ENCODE measurements at regions not wholly inside any gene's neighbourhood (a gene's known extent, or its start where the extent isn't known, plus 50 kb on each side); places are given as distances from the start of the nearest gene placed in this dataset.
"Not testable (repeated sequence)": the region's sequence is repeated elsewhere in the genome, so short reads cannot be mapped to it uniquely, and the experiment has no call there.

DNA sequence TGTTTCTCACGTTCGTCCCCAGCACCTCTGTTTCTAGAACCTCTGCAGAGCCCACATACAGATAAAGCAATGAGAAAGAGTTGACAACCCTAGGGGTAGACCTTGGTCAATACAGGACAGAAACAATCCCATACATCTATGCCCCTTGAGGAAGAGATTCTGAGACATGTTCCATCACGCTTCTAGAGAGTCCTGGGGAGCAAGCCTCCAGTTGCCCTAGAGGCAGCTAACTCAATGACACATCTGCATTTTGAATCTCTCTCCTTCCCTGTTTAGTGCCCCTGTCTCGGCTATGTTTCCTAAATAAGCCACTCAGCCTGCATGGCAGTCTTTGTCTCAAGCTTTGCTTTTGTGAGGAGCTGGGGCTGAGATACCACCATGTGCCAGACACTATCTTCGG, 435.3 kb downstream of the CD83 start:
- DNase-seq (ENCODE audit: low spot score) = no peak

DNA sequence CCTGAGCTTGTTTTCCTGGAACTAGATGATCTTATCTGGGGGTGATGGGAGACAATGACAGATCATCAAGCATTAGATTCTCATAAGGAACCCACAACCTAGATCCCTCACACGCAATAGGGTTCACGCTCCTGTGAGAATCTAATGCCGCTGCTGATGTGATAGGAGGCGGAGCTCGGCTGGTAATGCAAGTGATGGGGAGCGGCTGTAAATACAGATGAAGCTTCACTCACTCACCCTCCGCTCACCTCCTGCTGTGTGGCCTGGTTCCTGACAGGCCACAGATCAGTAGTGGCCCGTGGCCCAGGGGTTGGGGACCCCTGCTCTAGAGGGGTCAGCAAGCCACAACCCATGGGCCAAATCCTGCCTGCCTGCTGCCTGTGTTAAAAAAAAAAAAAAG, 435.9 kb downstream of the CD83 start:
- no peak for DNase-seq (ENCODE audit: low spot score)

DNA sequence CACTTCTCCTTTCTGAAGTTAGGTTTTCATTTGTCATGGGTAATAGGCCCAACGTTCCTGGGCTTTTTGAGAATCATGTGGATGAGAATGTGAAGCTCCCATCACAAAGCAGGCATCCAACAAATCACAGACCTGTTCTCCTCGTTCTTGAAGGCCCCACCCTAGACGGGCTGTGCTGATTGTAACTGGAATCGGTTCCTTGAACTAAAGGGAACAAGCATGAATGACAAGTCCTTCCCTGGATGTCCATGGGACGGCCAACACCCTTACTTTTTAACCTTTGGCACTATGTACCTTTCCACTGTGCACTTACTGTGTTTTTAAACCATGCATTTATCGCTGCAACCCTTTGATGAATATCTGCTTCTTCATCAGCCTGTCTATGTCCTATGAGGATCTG, 438.2 kb downstream of the CD83 start:
- no peak for DNase-seq (ENCODE audit: low spot score)

DNA sequence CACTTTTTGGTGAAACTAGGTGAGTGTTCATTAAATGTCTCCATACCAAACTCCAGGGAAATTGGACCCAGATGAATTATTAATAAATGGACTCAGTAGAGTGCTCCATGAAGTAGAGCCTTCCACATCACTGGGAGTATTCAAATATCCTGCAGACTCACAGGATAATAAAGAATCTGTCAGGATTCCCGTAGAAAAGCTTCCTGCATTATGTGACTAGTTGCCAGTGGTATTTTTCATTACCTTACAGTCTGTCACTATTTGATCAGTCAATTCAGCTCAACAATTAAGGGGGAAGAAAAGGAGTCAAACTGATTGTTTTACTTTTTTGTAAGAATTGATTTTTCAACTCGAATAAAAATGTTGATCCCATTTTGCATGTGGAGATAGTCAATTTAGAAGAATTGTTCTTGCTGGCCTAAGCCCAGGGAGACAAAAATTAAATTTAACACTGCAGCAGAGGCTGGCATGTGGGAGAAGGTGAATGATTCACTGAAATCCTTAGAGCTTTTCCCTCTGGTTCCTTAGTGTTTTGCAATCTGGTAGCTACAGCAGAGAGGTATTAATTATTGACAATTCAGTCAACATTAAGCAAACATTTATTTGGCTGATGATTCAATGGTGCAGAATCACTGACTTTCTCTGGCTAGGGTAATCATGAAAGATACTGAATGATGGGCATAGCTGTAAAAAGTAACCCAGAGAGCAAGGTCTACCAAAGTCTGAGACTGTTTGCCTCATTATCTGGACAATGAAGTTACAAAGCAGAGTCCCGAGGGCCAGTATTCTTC, 442.4 kb downstream of the CD83 start:
- DNase-seq (ENCODE audit: low spot score) = peak; percentile 96

DNA sequence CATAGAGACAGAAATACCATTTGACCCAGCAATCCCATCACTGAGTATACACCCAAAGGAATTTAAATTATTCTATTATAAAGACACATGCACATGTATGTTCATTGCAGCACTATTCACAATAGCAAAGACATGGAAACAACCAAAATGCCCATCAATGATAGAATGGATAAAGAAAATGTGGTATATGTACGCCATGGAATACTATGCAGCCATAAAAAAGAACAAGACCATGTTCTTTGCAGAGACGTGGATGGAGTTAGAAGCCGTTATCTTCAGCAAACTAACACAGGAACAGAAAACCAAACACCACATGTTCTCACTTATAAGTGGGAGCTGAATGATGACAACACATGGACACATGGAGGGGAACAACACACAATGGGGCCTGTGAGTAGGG, 444.0 kb downstream of the CD83 start:
- not testable (repeated sequence) for DNase-seq (ENCODE audit: low spot score)

DNA sequence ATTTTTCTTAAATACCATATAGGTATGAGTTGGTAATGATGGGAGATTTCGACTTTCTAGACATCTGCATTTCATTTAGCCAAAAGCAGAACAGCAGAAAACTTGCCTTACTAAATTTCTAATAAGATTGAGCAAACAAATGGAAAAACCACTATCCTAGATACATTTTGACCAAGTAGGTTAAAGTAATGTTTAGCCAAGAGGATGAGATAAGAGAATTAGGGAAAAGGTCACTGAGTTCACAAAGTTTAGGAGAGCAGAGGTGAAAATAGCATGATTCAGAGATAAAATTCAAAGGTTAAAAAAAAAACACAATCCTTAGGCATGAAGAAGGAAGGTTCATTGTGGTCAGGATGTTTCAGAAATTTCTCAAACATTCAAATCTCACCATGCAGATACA, 450.3 kb downstream of the CD83 start:
- DNase-seq (ENCODE audit: low spot score) = peak; percentile 7

DNA sequence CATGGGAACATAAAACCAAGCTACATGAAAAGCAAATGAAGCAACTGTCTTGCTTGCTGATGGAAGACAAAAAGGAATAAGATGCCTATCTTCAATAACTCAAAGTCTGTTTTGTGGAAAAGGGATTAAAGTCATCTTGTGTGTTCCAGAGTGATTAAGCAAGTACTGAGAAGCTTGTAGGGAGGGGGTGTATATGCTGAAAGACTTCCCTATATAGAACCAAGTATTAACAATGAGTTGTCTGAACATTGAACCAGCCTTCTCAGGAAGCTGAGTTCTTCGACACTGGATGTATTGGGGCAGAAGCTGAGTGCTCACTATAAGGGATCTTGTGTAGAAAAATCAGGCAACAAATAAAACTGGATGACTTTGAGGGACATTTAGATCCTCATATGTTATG, 451.8 kb downstream of the CD83 start:
- DNase-seq (ENCODE audit: low spot score) = no peak

DNA sequence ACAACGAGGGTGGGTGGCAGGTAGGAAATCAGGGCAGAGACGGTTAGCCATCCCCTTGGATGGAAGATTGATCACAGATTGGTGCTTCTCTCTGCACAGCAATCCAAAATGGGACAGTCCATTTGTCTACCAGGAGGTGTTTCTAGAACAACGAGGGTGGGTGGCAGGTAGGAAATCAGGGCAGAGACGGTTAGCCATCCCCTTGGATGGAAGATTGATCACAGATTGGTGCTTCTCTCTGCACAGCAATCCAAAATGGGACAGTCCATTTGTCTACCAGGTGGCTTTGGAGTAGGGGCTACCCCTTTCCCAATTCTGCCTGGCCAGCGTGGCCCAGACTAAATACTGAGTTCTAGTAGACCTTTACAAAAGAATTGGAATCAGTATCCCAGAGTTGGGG, 452.3 kb downstream of the CD83 start:
- not testable (repeated sequence) for DNase-seq (ENCODE audit: low spot score)

DNA sequence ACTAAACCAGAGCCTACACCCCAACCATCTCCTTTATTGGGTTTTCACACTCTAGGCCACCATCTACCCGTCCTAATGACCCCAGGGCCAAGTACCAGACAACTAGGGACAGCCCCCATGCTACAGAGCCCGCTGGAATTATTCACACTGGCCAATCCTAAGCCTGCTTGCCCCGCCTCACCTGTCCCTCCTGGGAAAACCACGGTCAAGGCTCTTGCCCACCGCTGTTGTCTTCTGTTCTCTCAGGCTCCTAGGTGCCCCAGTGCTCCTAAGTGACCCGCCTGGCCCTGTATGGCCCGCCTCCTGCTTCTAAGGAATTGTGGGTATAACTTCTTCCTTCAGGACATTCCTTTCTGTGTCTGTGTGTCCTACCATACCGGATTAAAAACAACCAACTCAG, 453.4 kb downstream of the CD83 start:
- DNase-seq (ENCODE audit: low spot score) = no peak

DNA sequence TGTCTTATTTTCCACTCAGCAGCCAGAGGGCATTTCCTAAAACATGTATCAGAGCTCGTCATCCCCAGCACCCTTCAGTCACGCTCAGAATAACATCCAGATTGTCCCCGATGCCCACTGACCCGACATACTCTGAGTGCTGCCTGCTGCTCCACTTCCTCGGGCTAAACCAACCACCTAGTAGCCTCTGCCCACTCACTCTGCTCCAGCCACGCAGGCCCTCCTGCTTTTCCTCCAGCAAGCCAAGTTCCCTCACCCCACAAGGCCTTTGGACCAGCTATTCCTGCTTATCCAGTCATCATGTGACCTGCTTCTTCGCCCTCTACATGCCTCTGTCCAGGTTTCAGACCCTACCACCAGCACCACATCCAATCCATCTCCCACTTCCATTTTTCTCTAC, 454.2 kb downstream of the CD83 start:
- no peak for DNase-seq (ENCODE audit: low spot score)

DNA sequence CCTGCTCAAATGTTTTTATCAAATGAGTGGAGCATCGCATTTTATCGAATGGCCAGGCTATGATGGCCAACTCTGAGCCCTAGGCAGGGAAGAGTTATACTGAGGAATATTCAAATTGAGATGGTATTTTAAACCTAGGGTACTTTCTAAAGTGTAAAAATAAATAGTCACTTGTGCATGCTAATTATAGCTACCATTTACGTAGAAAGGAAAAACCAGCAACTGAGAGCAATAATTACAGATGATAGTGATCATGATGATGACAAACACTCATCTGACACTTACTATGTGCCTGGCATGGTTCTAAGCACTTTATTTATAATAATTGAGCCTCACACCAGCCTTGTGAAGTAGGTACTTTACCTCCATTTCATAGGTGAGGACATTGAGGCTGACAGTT, 455.7 kb downstream of the CD83 start:
- no peak for DNase-seq (ENCODE audit: low spot score)

DNA sequence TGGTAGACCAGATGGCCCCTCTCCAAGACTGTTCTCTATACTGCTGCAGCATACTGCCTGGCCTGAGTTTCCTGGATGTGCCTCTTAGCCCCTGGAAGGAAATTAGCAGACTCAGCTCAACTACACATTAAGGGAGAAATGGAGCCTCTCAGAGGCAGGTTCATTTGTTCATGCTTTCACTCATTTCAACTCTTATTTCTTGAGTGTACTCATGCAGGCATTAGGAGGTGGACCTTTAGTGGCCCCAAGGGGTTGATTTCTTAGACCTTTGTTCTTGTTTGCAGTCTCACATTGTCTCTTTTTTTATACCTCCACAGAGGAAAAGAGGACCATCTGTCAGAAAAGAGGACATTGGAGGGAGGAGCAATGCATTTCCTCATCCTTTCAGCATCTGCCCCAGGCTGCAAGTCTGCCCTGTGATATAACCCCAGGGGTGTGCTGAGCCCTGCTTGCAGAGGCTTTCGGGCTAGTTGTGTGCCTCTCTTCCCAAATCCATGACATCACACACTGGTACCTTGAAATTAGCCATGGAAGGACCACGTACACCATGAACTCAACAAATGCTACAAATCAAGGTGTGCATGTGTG, 456.2 kb downstream of the CD83 start:
- DNase-seq (ENCODE audit: low spot score) = no peak

DNA sequence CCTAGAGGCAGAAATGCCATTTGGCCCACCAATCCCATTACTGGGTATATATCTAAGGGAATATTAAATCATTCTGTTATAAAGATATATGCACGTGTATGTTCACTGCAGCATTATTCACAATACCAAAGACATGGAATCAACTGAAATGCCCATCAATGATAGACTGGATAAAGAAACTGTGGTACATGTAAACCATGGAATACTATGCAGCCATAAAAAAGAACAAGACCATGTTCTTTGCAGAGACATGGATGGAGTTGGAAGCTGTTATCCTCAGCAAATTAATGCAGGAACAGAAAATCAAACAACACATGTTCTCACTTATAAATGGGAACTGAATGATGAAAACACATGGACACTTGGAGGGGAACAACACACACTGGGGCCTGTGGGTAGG, 458.4 kb downstream of the CD83 start:
- no peak for DNase-seq (ENCODE audit: low spot score)

DNA sequence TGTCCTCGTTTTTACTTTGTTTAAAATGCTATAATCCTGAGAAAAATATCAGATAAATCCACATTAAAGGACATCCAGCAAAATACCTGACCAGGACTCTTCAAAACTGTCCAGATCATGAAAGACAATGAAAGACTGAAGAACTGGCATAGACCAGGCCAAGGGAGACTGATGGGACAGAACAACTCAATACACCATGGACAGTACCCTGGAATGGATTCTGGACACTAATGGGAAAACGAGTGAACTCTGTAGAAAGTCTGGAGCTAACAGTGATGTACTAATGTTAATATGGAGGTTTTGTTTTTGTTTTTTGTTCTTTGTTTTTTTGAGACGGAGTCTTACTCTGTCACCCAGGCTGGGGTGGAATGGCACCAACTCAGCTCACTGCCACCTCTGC, 461.4 kb downstream of the CD83 start:
- DNase-seq (ENCODE audit: low spot score) = no peak

DNA sequence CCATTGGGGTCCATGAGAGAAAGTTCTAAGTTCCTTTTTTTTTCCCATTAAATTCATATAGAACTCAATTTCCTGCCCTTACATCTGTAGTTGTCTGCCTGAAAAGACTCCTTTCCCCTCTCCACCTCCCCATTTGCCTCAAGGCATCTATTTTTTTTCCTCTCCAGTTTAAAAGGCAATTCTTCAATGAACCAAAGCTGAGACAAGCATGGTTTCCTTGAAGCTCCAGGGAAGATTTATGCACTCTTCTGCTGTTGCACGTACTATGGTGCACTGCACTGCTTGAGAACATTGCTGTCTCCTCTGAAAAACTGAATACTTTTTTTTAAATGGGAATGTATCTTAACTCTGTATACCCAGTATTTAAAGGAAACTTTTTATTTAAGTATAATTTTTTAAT, 465.2 kb downstream of the CD83 start:
- no peak for DNase-seq (ENCODE audit: low spot score)

DNA sequence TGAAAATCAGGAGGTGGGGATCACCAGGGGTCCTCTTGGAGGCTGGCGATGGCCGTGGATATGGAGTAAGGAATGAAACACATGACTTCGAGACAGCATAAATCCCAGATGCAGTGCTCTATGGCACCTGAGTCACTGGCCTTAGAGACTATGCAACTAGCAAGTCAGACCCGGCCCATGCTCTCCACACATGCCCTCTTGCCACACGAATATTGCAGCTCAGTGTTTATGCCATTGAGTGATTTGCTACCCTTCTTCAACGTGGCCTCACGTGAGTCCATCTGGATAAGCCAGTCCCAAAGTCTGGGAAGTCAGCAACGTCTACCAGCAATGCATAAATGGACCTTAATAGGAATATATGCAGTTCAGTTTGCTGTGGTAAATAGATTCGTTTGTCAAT, 466.3 kb downstream of the CD83 start:
- no peak for DNase-seq (ENCODE audit: low spot score)

DNA sequence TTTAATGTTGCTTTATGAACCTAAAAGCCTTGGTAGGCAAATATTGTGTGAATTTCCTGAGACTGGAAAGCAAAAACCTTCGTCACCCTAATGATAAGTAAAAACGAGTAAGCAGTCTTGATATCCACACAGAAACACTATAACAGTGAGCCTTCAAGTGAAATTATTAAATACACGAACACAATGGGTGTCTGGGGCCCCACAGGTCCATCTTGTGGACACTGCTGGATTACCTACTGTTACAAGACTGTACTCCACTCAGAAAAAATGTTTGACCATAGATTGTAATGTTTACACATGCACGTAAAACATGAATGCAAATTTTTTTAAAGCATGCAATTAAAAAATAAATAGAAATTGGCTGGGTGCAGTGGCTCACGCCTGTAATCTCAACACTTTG, 466.9 kb downstream of the CD83 start:
- no peak for DNase-seq (ENCODE audit: low spot score)

DNA sequence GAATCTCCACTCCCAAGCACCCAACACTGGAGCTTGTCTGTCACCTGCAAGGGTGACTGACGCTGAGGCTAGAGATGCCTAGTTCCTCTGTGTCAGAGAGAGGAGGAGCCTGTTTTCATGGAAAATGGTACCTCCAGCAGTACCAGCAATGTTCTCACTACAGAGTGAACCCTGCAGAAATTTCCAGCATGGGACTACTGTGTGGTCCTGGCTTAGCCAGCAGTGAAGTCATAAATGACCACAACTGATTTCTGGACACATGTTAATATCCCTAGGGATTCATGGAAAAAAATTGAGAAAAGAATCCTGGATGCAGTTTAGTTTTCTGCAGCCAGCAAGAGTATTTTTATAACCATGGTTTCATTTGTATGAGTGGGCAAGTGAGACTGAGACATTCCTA, 468.1 kb downstream of the CD83 start:
- DNase-seq (ENCODE audit: low spot score) = no peak

DNA sequence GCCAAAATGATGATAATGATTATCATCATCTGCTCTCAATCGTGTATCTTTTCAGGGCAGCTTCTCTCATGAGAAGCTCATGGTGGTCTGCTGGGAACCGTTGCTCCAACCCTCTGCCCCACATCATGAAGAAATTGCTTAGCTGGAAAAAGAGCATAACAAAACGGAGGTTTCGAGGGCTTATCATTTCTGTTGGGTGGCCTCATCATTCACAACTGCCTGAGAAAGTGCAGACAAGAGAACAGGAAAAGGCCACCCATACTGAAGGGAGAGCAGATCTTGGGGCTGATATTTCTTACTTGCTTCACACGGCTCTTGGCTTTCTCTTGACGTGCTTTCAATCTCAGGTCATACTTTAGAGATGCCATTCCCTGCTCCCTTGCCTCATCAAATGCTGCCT, 471.6 kb downstream of the CD83 start:
- no peak for DNase-seq (ENCODE audit: low spot score)

DNA sequence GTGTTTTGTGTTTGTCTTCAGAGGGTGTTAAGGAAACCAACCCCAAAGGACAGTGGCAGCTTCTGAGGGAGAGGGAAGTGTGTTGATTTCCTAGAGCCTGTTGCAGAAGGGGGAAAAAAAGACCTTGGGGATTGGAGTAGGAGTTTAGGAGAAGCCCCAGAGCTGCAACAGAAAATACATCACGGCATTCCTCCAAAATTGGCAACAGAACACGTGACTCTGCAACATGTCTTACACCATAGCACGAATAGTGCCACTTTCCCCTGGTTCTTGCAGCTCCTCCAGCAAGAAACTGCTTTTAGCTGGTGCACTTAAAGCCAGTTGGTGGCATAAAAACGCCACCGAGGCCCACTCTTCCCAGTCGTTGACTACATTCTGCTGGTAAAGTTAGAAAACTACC, 473.0 kb downstream of the CD83 start:
- no peak for DNase-seq (ENCODE audit: low spot score)

DNA sequence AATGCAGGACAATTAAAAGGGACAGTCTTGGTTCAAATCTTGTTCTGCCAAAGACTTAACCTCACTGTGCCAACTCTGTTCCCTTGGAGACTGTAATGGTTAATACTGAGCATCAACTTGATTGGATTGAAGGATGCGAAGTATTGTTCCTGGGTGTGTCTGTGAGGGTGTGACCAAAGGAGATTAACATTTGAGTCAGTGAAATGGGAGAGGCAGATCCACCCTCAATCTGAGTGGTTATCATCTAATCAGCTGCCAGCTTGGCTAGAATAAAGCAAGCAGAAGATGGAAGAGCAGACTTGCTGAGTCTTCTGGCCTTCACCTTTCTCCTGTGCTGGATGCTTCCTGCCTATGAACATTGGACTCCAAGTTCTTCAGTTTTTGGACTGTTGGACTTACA, 474.4 kb downstream of the CD83 start:
- no peak for DNase-seq (ENCODE audit: low spot score)

DNA sequence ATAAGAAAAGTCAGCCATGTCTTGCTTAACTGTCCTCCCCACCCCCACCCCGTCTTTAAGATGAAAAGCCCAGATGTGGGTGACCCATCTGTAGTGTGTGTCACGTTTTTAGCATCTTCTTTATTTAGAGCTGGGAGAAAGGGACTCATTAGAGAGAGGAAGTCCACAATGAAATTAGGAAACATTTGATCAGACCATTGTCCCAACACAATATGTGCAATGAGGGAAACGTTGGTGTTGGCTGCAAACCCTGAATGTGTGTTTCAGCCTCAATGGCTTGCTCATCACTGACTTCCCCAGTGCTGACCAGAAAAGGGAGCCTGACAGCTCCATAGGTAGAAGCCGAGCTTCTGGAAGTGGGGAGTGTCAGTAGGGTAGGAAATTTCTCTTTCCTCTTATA, 475.7 kb downstream of the CD83 start:
- DNase-seq (ENCODE audit: low spot score) = no peak

DNA sequence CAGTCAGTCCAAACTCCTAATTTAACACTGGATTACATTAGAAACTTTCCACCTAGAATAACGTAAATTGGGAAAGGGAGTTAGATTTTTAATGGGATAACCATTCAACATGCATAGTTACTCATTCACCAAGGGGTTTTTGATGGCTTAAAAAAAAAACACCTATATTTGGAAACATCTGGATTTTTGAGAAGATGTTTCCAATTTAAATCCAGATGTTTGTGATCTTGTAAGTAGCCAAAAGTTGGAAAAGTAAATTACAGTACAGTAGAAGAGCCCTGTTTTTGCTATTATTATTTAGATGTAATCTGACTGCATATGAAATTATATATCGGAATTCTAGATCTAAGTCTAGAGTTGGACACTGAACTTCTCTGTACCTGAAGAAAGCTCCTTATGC, 478.2 kb downstream of the CD83 start:
- no peak for DNase-seq (ENCODE audit: low spot score)

DNA sequence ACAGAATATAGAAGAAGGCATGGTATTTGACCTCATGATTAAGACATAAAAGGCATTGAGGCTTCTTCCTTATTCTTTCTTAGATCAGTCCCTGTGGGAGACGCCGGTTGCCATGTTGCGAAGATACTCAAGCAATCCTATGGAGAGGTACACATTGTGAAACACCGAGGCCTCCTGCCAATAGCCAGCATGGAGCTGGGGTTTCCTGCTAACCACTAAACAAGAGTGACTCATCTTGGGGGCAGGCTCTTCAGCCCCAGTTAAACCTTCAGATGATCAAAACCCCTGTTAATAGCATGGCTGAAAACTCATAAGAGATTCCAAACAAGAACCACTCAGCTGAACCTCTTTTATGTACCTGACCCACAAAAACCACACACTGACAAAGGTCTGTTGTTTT, 478.8 kb downstream of the CD83 start:
- DNase-seq (ENCODE audit: low spot score) = peak; percentile 72
